NB4 (cell line): ENCODE measurements at regions not wholly inside any gene's neighbourhood (a gene's known extent, or its start where the extent isn't known, plus 50 kb on each side); places are given as distances from the start of the nearest gene placed in this dataset.

ENCODE experiments used
- CTCF ChIP-seq: IDR thresholded peaks from one replicate; pipeline ENCODE4 v1.5.1; 2012; ENCODE audit warnings: low read depth, low read length
- POLR2A ChIP-seq: IDR thresholded peaks from 2 replicates; pipeline ENCODE4 v1.6.1; 2011; ENCODE audit warnings: mild to moderate bottlenecking; ENCODE audit not compliant: insufficient read length; ENCODE audit errors: extremely low read depth

GRCh38 chr7:112630565-112630964 lies 149.8 kb downstream of the LSMEM1 start:
- no peak for TF ChIP-seq CTCF
- no peak for TF ChIP-seq POLR2A
